GM19043 (cell line): ENCODE measurements at regions not wholly inside any gene's neighbourhood (a gene's known extent, or its start where the extent isn't known, plus 50 kb on each side); places are given as distances from the start of the nearest gene placed in this dataset.
A peak's percentile ranks its signal among the peaks of the same experiment; 100 is the strongest.
"Not testable (repeated sequence)": the region's sequence is repeated elsewhere in the genome, so short reads cannot be mapped to it uniquely, and the experiment has no call there.

Experiments used
- ATAC-seq: cut with Tn5 transposase; IDR thresholded peaks from one replicate; pipeline ENCODE4 v1.9.1; 2021; ENCODE audit warnings: low read depth; ENCODE audit not compliant: unreplicated experiment

DNA sequence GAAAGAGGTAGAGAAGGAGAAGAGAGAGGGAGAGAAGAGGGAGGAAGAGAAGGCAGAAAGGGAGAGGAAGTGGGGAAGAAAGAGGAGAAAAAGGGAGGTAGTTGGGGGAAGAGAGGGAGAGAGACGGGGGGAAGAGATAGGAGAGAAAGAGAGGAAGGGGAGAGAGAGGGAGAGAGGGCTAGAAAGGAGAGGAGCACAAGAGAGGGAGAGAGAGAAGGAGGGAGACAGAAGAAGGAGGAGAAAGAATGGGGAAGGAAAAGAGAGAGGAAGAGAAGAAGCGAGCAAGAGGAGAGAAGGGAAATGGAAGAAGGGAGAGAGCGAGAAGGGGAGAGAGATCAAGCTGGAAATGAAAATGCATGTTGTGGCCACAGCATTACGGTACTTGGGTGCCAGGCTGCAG, 1368.4 kb upstream of the TMEM132C start:
- no peak for ATAC-seq

DNA sequence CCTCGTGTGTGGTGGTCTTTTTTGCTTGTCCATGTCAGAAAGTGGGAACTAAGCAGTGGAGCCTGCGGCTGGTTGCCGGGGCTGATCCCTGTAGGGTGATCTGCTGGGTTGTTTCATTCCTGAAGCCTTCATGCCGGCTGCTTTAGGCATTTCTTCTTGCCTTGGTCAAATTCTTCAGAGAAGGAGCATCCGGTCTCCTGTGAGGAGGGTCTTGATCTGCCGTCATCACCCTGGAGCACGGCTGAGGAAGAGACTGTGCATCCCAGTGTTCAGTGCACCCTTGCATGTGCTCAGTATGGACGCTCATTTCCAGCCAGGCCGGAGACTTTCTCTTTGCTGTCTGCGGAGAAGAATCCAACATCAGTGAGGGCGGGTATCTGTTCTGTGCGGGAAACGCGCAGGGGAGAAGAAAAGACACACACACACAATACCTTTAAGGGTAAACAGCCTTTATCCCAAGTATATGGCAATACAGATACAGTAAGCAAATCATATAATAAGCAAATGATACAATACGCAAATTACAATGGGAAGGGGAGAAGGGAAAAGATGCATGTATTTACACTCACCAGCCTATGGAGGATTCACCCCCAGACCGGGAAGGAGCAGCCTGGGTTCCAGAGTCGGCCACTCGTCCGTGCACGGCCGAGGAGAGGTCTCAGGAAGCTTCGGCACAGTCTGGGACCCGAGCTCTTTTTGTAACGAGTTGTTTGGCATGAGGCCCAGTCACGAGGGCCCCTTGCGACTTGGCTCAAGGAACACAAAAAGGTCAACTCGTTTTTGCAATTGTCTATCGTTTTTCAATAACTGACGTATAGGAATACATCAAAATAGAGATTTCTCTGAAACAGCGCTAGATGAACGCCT, 1366.8 kb upstream of the TMEM132C start:
- ATAC-seq, result no peak

DNA sequence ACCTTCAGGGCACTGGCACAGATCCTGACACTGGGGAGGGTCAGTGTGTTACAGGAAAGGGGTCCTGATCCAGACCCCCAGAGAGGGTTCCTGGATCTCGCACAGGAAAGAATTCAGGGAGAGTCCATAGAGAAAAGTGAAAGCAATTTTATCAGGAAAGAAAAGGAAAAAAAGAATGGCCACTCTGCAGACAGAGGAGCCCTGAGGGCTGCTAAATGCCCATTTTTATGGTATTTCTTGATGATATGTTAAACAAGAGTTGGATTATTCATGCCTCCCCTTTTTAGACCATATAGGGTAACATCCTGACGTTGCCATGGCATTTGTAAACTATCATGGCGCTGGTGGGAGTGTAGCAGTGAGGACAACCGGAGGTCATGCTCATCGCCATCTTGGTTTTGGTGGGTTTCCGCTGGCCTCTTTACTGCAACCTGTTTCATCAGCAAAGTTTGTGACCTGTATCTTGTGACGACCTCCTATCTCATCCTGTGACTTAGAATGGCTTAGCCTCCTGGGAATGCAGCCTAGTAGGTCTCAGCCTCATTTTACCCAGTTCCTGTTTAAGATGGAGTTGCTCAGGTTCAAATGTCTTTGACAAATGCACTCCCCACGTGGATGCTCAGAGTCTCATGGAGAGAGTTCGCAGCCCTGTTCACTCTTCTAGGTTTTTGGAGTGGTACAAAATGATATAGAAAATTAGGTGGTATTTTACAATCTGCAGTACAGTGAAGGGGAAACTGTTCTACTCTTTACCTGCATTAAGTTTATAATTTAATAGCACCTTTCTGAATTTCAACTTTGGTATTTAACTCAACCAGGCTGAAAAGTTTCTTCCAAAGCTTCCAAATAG, 1363.7 kb upstream of the TMEM132C start:
- no peak for ATAC-seq

DNA sequence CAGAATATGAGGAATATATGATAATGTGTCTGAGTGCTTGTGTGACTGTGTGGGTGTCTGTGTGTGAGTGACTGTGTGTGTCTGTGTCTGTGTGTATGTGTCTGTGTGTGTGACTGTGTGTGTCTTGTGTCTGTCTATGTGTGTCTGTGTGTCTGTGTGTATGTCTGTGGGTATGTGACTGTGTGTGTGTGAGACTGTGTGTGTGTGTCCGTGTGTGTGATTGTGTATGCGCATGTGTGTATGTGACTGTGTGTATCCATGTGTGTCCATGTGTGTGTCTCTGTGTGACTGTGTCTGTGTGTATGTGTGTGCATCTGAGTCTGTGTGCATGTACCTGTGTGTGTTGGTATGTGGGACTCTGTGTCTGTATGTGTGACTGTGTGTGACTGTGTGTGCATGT, 1361.2 kb upstream of the TMEM132C start:
- ATAC-seq, result no peak

DNA sequence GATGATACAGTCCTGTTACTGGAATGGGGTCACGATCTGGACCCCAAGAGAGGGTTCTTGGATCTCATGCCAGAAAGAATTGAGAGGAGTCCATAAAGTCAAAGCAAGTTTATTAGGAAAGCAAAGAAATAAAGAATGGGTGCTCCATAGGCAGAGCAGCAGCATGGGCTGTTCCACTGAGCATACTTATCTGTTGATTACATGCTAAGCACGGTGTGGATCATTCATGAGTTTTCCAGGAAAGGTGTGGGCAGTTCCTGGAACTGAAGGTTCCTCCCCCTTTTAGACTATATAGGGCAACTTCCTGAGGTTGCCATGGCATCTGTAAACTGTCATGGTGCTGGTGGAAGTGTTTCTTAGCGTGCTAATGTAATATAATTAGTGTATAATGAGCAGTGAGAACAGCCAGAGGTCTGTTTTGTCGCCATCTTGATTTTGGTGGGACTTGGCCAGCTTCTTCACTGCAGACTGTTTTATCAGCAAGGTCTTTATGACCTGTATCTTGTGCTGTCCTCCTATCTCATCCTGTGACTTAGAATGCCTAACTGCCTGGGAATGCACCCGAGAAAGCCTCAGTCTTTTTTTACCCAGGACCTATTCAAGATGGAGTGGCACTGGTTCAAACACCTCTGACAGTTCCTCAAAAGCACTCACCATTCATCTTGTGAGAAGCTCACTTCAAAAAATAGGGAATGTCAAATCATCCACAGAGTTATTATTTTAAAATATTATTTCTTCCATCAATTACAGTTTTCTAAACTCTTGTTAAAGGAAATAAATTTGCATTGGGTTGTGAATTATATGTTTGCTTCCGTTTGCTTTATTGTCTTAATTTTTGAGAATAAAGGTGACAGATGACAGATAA, 1358.8 kb upstream of the TMEM132C start:
- ATAC-seq, result no peak

DNA sequence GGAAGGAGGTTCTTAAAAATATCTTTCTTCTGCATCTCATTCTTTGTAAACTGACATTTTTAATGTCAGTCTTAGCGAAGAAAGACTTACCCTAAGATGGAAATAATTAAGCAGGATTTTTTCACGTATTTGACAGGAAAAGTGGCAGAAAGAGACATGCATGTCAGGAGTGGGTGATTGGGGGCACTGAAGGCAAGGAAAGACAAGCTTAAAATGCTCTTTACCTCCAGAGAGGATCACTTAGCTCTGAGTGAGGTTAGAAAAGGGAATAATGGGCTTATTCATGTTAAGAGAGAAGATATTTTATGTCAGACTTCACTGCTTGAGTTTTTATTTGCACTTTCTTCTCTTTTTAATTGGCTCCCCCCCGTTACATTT, 1358.2 kb upstream of the TMEM132C start:
- no peak for ATAC-seq

DNA sequence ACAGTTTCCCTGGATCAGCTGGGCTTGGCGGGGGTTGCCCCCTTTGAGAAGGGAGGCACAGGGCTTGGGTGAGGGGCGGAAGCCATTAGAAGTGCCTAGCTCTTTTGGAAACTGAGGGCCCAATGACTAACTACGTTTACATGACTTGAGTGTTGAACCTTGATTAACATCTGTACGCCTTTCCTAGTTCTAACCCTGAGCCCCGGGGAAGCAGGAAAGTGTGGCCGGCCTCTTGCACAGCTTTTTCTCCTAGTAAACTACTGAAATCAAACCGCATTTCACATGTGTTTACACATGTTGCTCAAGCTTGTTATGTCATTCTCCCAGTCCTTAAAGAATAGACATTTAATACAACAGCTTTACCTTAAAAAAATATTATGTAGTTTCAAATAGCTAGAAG, 1356.4 kb upstream of the TMEM132C start:
- ATAC-seq, result no peak

DNA sequence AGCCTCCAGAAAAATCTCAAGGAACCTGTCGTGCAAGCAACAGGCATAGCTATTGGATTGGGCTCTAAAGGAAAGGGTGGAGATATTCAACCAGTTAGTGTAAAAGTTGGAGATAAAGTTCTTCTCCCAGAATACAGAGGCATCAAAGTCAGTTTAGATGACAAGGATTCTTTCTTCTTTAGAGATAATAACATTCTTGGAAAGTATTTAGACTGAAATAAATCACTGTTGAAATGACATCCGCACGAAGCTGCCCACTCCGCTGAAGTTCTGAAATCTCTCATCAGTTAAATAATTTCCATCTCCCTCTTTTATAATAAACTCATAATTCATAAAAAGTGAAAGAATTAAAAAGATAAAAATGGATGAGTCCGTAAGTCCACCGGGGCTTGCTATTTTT, 1354.9 kb upstream of the TMEM132C start:
- ATAC-seq, result no peak

DNA sequence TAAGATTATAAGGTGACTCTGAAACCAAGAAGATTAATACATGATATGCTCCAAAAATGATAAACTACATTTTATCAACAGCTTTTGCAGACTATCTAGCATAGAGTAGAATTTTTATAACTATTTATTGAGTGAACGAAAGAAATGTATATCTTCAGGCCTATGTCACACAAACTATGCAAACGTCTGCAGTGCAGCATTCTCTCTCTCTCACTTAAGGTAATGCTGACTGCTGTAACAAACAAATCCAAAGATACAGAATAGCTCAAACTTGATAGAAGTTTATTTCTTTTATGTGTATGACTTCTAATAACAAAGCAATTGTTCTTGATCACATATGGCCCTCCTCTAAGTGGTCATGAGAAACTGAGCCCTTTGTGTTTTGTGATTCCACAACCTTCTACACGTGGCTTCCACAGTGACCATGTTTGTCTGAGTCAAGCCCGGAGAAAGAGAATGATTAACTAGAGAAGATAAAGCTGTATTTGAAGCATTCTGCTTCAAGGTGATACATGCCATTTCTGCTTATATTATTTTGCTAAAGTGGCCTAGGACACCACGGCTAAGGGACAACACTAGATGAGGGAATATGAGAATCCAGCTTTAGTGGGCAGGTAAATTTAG, 1352.7 kb upstream of the TMEM132C start:
- no peak for ATAC-seq

DNA sequence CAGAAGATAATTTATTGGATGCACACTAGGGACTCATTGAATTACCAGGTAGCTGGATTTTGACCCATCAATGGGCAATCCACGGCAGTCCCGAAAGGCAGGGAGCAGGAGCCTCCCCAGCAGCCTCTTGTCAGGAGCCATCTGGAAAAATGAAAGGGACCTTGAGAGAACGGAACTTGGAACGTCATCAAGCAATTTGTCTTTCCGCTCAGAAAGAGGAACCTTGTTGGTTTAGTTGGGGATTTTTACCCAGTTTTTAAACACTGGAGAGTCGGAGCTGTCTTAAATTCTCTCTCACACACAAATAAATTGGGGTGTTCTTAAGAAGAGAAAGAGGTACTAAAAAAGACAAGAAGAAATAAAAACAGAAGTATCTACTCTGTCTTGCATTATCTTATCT, 1351.7 kb upstream of the TMEM132C start:
- no peak for ATAC-seq

DNA sequence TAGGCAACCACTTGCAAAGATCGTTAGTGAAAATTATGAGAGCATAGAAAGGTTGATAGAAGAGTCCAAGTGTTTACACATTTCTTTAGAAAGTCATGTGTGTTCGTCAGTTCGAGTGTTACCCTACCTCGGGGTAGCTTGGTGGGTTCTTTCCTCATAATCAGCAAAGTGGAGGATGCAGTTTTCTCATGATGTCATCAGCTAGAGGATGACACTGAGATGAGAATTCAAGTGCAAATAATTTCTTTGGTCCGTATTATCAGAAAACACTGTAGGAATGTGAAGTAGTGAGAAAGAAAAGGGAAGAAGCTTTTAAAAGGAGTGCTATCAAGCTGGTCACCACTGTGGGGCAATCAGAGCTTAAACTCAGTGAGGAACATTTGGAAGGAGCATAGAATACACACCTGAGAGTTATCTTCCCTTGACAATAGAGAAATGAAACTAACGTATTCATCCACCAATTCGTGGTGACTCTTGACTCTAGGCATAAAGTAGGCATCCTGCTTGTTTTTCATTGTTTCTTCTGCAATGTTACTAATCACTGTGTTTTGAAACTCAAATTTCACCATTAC, 1340.9 kb upstream of the TMEM132C start:
- ATAC-seq, result no peak

DNA sequence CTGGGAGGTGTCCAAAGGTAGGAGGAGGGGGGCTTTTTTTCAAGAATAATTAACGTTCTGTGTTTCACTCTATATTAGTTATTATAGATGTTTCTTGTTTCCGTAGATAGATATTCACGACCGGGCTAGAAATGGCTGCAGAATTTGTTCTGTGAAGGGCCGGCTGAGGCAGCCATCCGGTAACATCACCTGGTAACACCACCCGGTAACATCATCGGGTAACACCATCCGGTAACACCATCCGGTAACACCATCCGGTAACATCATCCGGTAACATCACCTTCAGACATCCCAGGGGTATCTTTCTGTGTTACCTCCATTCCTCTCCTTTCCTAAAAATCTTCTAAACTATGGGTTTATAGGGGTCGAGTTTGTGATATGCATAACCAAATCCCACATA, 1336.7 kb upstream of the TMEM132C start:
- ATAC-seq, result no peak

DNA sequence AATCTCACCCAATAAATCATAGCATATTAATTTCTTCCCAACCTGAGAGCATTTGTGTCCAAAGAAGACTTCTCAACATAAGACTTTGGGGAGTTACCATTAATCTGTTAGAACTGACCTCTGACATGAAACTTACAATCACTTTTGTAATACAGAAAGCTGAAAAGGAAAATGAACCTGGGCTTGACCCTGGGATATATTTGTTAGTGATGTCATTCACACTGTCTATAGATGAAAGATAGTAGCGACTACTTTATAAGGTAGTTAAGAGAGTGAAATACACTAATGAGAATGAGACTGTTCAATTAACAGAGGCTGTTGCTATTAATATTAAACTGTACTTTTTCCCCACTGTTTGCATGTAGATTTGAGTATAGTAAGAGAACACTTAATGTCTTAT, 1334.8 kb upstream of the TMEM132C start:
- ATAC-seq, result no peak

DNA sequence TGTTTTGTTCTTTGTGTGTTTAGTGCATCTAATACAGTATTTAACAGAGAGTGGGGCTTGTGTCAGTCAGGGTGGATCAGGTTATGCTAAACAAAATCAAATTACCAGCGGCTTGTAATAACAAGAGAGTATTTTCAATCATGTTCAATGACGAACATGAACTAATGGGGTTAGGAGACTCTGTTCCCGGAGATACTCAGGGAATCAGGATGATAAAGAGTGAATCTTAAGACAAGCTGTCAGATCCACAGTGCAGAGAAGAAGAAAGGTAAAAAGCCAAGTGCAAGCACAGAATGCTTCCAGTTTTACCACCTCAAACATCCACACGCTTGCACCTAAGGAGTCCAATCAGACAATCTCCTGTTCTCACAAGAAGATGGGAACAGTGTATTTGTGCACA, 1331.5 kb upstream of the TMEM132C start:
- ATAC-seq, result no peak

DNA sequence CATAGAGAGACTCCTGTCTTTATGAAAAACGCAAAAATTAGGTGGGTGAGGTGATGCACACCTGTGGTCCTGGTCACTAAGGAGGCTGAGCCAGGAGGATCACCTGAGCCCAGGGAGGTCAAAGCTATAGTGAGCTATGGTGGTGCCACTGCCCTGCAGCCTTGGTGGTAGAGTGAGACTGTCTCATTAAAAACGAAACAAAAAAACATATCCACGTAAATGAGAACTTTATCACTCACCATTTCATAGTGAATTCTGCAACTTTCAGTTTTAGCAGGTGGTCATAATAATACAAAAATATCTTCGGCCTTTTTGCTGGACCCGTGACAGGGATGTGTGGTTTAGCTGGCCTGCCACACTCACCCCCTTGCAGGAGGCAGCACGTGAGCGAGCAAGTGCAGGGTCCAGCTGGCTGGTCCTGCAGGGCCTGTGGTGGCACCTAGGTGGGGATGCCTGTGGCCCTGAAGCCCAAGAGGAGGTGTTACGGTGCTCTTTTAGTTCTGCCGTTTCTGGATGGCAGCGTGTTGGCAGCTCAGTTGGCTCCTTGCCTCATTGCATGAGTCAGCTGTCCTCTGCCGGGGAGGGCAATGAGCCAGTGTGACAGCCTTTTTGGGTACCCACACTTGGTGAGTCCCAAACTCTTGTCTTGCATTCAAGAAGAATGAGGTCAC, 1330.7 kb upstream of the TMEM132C start:
- ATAC-seq, result peak; percentile 43

DNA sequence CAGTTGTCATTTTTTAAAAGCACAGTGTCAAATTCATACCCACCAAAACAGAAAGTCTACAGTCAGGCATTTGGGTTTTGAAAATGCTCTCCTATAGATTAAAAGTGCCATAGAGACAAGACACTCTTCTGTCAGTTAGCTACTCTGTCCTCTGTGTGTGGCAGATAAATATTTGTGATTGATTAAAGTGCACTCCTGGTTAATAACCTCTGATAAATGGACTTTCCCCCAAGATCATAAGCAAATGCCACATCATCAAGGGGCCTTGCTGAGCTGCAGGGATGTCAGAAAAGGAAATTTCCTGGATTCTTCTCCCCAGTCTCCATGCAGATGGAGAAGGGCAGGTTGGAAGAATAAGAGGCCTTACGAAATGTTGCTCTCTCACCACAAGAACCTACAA, 1329.5 kb upstream of the TMEM132C start:
- no peak for ATAC-seq

DNA sequence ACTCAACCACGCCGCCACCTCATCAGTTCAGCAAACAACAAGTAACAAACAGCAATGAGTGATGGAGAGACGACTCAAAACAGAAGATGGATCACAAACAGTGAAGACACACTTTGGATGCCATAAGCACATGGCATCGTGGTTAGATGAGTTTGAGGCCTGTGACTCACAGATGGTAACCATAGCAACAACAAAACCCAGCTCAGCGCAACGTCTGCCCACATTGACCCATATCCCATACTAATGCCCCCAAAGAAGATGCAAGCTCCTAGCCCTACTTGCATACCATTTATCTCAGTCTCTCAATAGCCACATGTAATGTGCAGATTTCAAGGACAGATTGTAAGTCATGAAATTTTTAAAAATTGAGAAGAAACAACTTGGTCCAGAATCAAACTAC, 1322.3 kb upstream of the TMEM132C start:
- no peak for ATAC-seq

DNA sequence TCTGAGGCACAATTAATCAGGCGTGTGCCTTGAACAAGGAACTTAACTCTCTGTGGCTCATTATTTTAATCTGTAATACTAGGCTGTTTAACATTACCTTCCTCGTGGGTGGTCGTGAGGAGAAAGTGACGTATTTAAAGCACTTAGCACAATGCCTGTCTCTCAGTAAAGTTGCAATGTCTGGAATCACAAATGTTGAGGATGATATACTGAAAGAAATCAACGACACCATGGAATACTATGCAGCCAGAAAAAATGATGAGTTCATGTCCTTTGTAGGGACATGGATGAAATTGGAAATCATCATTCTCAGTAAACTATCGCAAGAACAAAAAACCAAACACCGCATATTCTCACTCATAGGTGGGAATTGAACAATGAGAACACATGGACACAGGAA, 1320.0 kb upstream of the TMEM132C start:
- ATAC-seq, result not testable (repeated sequence)

DNA sequence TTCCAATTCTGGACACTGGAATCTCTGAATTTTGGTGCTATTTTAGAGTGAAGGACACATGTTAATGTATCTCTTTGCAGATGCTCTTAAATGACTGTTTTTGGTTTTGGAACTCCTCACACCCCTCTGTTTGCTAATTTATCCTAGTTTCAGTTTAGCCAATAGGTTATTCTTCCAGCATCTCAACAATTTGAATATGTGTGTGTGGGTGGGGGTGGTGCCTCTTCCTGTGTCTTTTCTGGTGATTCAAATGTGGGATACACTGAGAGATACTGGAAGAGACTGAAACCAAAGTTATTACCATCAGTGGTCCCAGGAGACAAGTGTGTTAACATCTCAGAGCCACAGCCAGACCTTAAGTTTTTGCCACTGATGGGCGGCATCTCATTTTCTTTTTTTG, 1317.4 kb upstream of the TMEM132C start:
- no peak for ATAC-seq

DNA sequence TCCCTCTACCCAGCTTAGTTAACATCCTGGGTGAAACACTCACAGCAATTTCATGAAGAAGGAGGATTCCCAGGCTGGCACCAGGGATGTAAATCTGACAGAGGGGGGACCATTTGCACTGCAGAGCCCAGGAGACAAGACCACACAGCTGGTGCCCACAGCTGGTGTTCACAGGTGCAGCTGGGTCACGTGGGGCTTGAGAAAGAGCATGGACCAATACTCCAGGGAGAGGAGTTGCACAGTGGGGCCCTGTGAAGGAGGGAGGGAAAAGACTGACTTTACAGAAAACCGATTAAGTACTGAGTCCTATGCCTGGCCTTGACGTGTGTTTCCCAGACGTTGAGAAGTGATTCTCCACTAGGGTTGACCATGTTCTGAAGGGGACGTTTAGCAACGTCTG, 1316.7 kb upstream of the TMEM132C start:
- no peak for ATAC-seq
